GM12891 (cell line): ENCODE measurements at regions not wholly inside any gene's neighbourhood (a gene's known extent, or its start where the extent isn't known, plus 50 kb on each side); places are given as distances from the start of the nearest gene placed in this dataset.
"Not testable (repeated sequence)": the region's sequence is repeated elsewhere in the genome, so short reads cannot be mapped to it uniquely, and the experiment has no call there.

Experiments
- PAX5 ChIP-seq: IDR thresholded peaks from 2 replicates; pipeline ENCODE4 v1.6.1; 2011; ENCODE audit warnings: low read length, moderate library complexity, mild to moderate bottlenecking; ENCODE audit not compliant: insufficient read depth, severe bottlenecking
- POLR2A ChIP-seq: IDR thresholded peaks from 2 replicates; pipeline ENCODE4 v1.6.1; 2011; ENCODE audit warnings: low read depth, low read length, control low read depth
- POLR2AphosphoS5 ChIP-seq: IDR thresholded peaks from 2 replicates; pipeline ENCODE4 v1.6.1; 2011; ENCODE audit warnings: low read depth, low read length, control low read depth
- SPI1 ChIP-seq: IDR thresholded peaks from 2 replicates; pipeline ENCODE4 v1.6.1; 2011; ENCODE audit warnings: low read depth, low read length, control low read depth
- TAF1 ChIP-seq: IDR thresholded peaks from 2 replicates; pipeline ENCODE4 v1.6.1; 2011; ENCODE audit warnings: low read depth, low read length, control low read depth

- not testable (repeated sequence) for TF ChIP-seq POLR2AphosphoS5, POLR2A, SPI1, PAX5, TAF1
Observed at GRCh38 chr4:164262508-164262907, 491.4 kb upstream of the SMIM31 start.
